GM12878 (cell line): ENCODE measurements at regions not wholly inside any gene's neighbourhood (a gene's known extent, or its start where the extent isn't known, plus 50 kb on each side); places are given as distances from the start of the nearest gene placed in this dataset.

ENCODE experiments used
- ATAC-seq: fragments of 200-7000 bp; cut with Tn5 transposase; 3 replicates; pipeline ENCODE4 v1.9.1; 2020; ENCODE audit warnings: mild to moderate bottlenecking, moderate library complexity
- BruUV-seq: library from RNA; stranded (reverse); fragments of 400-500 nt; replicated peaks from 2 replicates; lab custom pipeline; 2021; lab: Mats Ljungman, UMichigan
- CTCF ChIA-PET: fragments of 300-600 bp; sonication (Branson Sonifier 250); formaldehyde crosslinking; extraction: SDS; loops from one replicate; lab custom pipeline; 2021; ENCODE audit warnings: inconsistent platforms; lab: Yijun Ruan, JAX
- POLR2A ChIA-PET: fragments of 350-600 bp; formaldehyde crosslinking; extraction: SDS; loops from one replicate; lab custom pipeline; 2021; ENCODE audit warnings: inconsistent platforms; lab: Charles Lee
- RAD21 ChIA-PET: fragments of 300-600 bp; sonication (Branson Sonifier 250); formaldehyde crosslinking; loops from one replicate; lab custom pipeline; 2023; ENCODE audit warnings: antibody characterized with exemption; ENCODE audit not compliant: unreplicated experiment; lab: Charles Lee
- SMC1A ChIA-PET: fragments of 300-600 bp; sonication (Branson Sonifier 250); formaldehyde crosslinking; loops from one replicate; lab custom pipeline; 2023; ENCODE audit not compliant: unreplicated experiment, uncharacterized antibody; lab: Charles Lee
- DNase-seq: peaks from one replicate; pipeline ENCODE4 v3.0.0-alpha.2; 2011; ENCODE audit warnings: low read depth, low spot score
- FAIRE-seq: peaks from 3 replicates; lab custom pipeline; 2011; peaks lifted over from hg19 to GRCh38; lab: Jason Lieb, UNC
- H2AFZ ChIP-seq: 2 replicates; pipeline ENCODE4 v1.6.0; 2011; ENCODE audit warnings: low read depth, low read length, control low read depth; ENCODE audit not compliant: control insufficient read depth
- H3K27ac ChIP-seq: 2 replicates; pipeline ENCODE4 v1.5.1; 2011; ENCODE audit warnings: control low read depth; ENCODE audit not compliant: control insufficient read depth, insufficient read depth
- H3K27me3 ChIP-seq, 2 experiments: replicated peaks in 1 of 2; 2 replicates each; pipeline versions ENCODE4 v1.6.0 to v1.6.1; 2011; ENCODE audit warnings: low read length in 1 of 2; ENCODE audit not compliant: control insufficient read depth in 2 of 2, insufficient read depth in 2 of 2
- H3K36me3 ChIP-seq, 2 experiments: 2 replicates each; pipeline ENCODE4 v1.5.1; 2011; ENCODE audit warnings: low read length in 1 of 2; ENCODE audit not compliant: control insufficient read depth in 2 of 2, insufficient read depth in 2 of 2
- H3K4me1 ChIP-seq: 2 replicates; pipeline ENCODE4 v1.6.1; 2011; ENCODE audit warnings: mild to moderate bottlenecking, low read length, moderate library complexity, mixed read lengths; ENCODE audit not compliant: control insufficient read depth, insufficient read depth
- H3K4me2 ChIP-seq: 2 replicates; pipeline ENCODE4 v1.6.0; 2011; ENCODE audit warnings: control low read depth; ENCODE audit not compliant: control insufficient read depth, insufficient read depth
- H3K4me3 ChIP-seq: fragments of 200-600 bp; sonication (generic); 2 replicates; pipeline ENCODE4 v1.5.1; 2016
- H3K79me2 ChIP-seq: 2 replicates; pipeline ENCODE4 v1.6.0; 2011; ENCODE audit warnings: low read length; ENCODE audit not compliant: control insufficient read depth, insufficient read depth
- H3K9ac ChIP-seq: 2 replicates; pipeline ENCODE4 v1.8.0; 2011; ENCODE audit warnings: low read length, control low read depth, mixed read lengths; ENCODE audit not compliant: control insufficient read depth, insufficient read depth
- H3K9me3 ChIP-seq: replicated peaks from 3 replicates; pipeline ENCODE4 v1.5.1; 2011; ENCODE audit warnings: mild to moderate bottlenecking, low read length; ENCODE audit not compliant: control insufficient read depth, insufficient read depth
- H4K20me1 ChIP-seq: 2 replicates; pipeline ENCODE4 v1.6.0; 2011; ENCODE audit not compliant: control insufficient read depth, insufficient read depth
- BCLAF1 ChIP-seq: fragments of 450-650 bp; IDR thresholded peaks from 2 replicates; pipeline ENCODE4 v1.6.1; 2017; ENCODE audit warnings: antibody characterized with exemption, mild to moderate bottlenecking, moderate library complexity
- CHD1 ChIP-seq: IDR thresholded peaks from 2 replicates; pipeline ENCODE4 v1.6.1; 2012; ENCODE audit warnings: low read depth, low read length, improper control_type of control experiment
- GABPA ChIP-seq: IDR thresholded peaks from 2 replicates; pipeline ENCODE4 v1.6.1; 2014; ENCODE audit warnings: antibody characterized with exemption, low read depth, mild to moderate bottlenecking, inconsistent platforms
- LARP7 ChIP-seq: fragments of 450-650 bp; IDR thresholded peaks from 2 replicates; pipeline ENCODE4 v1.6.1; 2017; ENCODE audit warnings: mild to moderate bottlenecking
- PKNOX1 ChIP-seq: fragments of 450-650 bp; IDR thresholded peaks from 2 replicates; pipeline ENCODE4 v1.6.1; 2016; ENCODE audit warnings: mild to moderate bottlenecking
- PRDM15 ChIP-seq: fragments of 450-650 bp; formaldehyde crosslinking; IDR thresholded peaks from 2 replicates; pipeline ENCODE4 v1.4.0; 2020; ENCODE audit warnings: mild to moderate bottlenecking, moderate library complexity
- RAD21 ChIP-seq: IDR thresholded peaks from 2 replicates; pipeline ENCODE4 v1.6.1; 2011; ENCODE audit warnings: mild to moderate bottlenecking, low read depth, low read length, moderate library complexity; ENCODE audit not compliant: insufficient read depth
- RCOR1 ChIP-seq: conservative IDR thresholded peaks from 2 replicates; pipeline ENCODE4 v1.6.1; 2012; ENCODE audit warnings: low read depth, low read length, improper control_type of control experiment
- SMAD1 ChIP-seq: fragments of 450-650 bp; IDR thresholded peaks from 2 replicates; pipeline ENCODE4 v1.6.1; 2018; ENCODE audit warnings: mild to moderate bottlenecking, low read depth; ENCODE audit not compliant: partially characterized antibody
- SREBF2 ChIP-seq: IDR thresholded peaks from 2 replicates; pipeline ENCODE4 v1.6.1; 2012; ENCODE audit warnings: mild to moderate bottlenecking, low read length
- SRF ChIP-seq, 2 experiments: IDR thresholded peaks; 2 replicates each; pipeline ENCODE4 v1.6.1; 2011; ENCODE audit warnings: low read depth in 2 of 2, low read length in 2 of 2, mild to moderate bottlenecking in 1 of 2, moderate library complexity in 1 of 2
- TBL1XR1 ChIP-seq: IDR thresholded peaks from 2 replicates; pipeline ENCODE4 v1.6.1; 2012; ENCODE audit warnings: low read depth, low read length, improper control_type of control experiment
- TCF12 ChIP-seq: IDR thresholded peaks from 2 replicates; pipeline ENCODE4 v1.6.1; 2011; ENCODE audit warnings: low read depth, mild to moderate bottlenecking, low read length
- USF1 ChIP-seq: IDR thresholded peaks from 2 replicates; pipeline ENCODE4 v1.6.1; 2011; ENCODE audit warnings: borderline replicate concordance, low read depth, mild to moderate bottlenecking, moderate library complexity, mixed read lengths, low read length; ENCODE audit not compliant: insufficient read depth; ENCODE audit errors: extremely low read length
- ZNF622 ChIP-seq: fragments of 450-650 bp; IDR thresholded peaks from 2 replicates; pipeline ENCODE4 v1.6.1; 2017; ENCODE audit warnings: mild to moderate bottlenecking, inconsistent platforms
- WGBS: methylation state at CpG from one replicate; pipeline ENCODE4 v1.1.6; 2016; ENCODE audit warnings: low lambda C conversion rate; ENCODE audit not compliant: insufficient replicate concordance, insufficient coverage; ENCODE audit errors: missing lambda C conversion rate; 5-methylcytosine and 5-hydroxymethylcytosine counted together
- in situ Hi-C: fragments of 300-500 bp; cut with MboI; formaldehyde crosslinking; loops from 9 replicates; pipeline ENCODE4 v1.14.3; 2018; ENCODE audit warnings: mixed read lengths
- intact Hi-C: fragments of 100-400 bp; cut with micrococcal nuclease; formaldehyde crosslinking; loops from one replicate; pipeline ENCODE4 v1.14.2; 2022; ENCODE audit not compliant: unreplicated experiment

GRCh38 chr2:78606895-78607294, 418.6 kb upstream of the REG3G start:
- Histone ChIP-seq H3K4me3 (no peak overlapping the region), H3K4me1 (no peaks in the 10 kb centered on the region), H3K79me2 (no peaks in the 10 kb centered on the region), H3K27ac (no peak overlapping the region), H2AFZ (no peak overlapping the region), H3K36me3 (no peaks in the 10 kb centered on the region), H3K27me3 (no peaks in the 10 kb centered on the region), H3K9ac (no peak overlapping the region), H3K4me2 (no peak overlapping the region), H3K9me3 (no peaks in the 10 kb centered on the region), H4K20me1 (no peaks in the 10 kb centered on the region)
- DNase-seq (no peak), ATAC-seq (no peak), FAIRE-seq (no peak)
- ChIA-PET POLR2A (no interaction called here), RAD21 (no interaction called here), CTCF (no interaction called here), SMC1A (interaction anchor here (0.6 to 1.2 kb wide), 2 partner anchors 12 to 69 kb away, joined by 3 to 4 read pairs; no protein-coding TSS in a partner anchor)
- no TSS peak for BruUV-seq
- intact Hi-C loops = no loop called here
- in situ Hi-C loops = no loop called here
- 70% methylated on average over 2 of the region's 2 CpGs for WGBS
- no peak for TF ChIP-seq TCF12
- no peak for TF ChIP-seq SMAD1
- TF ChIP-seq GABPA = no peak
- TF ChIP-seq LARP7 = no peak
- TF ChIP-seq ZNF622 = no peak
- no peak for TF ChIP-seq RAD21
- TF ChIP-seq USF1 = no peak
- TF ChIP-seq SREBF2 = no peak
- no peak for TF ChIP-seq TBL1XR1
- no peak for TF ChIP-seq PRDM15 (CRISPR knock-in tag)
- TF ChIP-seq CHD1 = no peak
- TF ChIP-seq BCLAF1 = no peak
- TF ChIP-seq RCOR1 = no peak
- TF ChIP-seq PKNOX1 = no peak
- no peak for TF ChIP-seq SRF (IDR thresholded peaks at IDR 0.05; ENCODE audit: low read depth in 2 of 2, low read length in 2 of 2)
